HG02852 (cell line): ENCODE measurements at regions not wholly inside any gene's neighbourhood (a gene's known extent, or its start where the extent isn't known, plus 50 kb on each side); places are given as distances from the start of the nearest gene placed in this dataset.
A peak's percentile ranks its signal among the peaks of the same experiment; 100 is the strongest.
"Not testable (repeated sequence)": the region's sequence is repeated elsewhere in the genome, so short reads cannot be mapped to it uniquely, and the experiment has no call there.

ENCODE experiments used
- ATAC-seq: cut with Tn5 transposase; IDR thresholded peaks from one replicate; pipeline ENCODE4 v1.9.1; 2021; ENCODE audit warnings: mild to moderate bottlenecking, moderate library complexity; ENCODE audit not compliant: unreplicated experiment

- not testable (repeated sequence) for ATAC-seq
These were observed 64.5 kb downstream of the SLC30A10 start for GRCh38 chr1:219863816-219864215.

- ATAC-seq, result no peak
These were observed 66.0 kb downstream of the SLC30A10 start for GRCh38 chr1:219862366-219862765.

- ATAC-seq, result no peak
These were observed 69.4 kb downstream of the SLC30A10 start for GRCh38 chr1:219858980-219859379.

- no peak for ATAC-seq
These were observed 81.0 kb downstream of the SLC30A10 start for GRCh38 chr1:219847215-219847855.

GRCh38 chr1:219839595-219839994, 88.8 kb downstream of the SLC30A10 start:
- ATAC-seq, result not testable (repeated sequence)

- no peak for ATAC-seq
These were observed 90.4 kb downstream of the SLC30A10 start for GRCh38 chr1:219837994-219838294.

- ATAC-seq, result no peak
These were observed 90.9 kb downstream of the SLC30A10 start for GRCh38 chr1:219837274-219837993.

GRCh38 chr1:219834314-219834917, 93.9 kb downstream of the SLC30A10 start:
- ATAC-seq, result no peak

- ATAC-seq, result no peak
These were observed 95.0 kb downstream of the SLC30A10 start for GRCh38 chr1:219833214-219833815.

- ATAC-seq, result no peak
These were observed 102.1 kb downstream of the SLC30A10 start for GRCh38 chr1:219826290-219826689.

GRCh38 chr1:219825355-219825754, 103.0 kb downstream of the SLC30A10 start:
- no peak for ATAC-seq

GRCh38 chr1:219824338-219824737, 104.0 kb downstream of the SLC30A10 start:
- no peak for ATAC-seq

- no peak for ATAC-seq
These were observed 107.8 kb downstream of the SLC30A10 start for GRCh38 chr1:219820551-219820950.

- no peak for ATAC-seq
These were observed 110.4 kb downstream of the SLC30A10 start for GRCh38 chr1:219817914-219818313.

- ATAC-seq, result no peak
These were observed 115.1 kb downstream of the SLC30A10 start for GRCh38 chr1:219813294-219813693.

- peak; percentile 91 for ATAC-seq
These were observed 115.7 kb downstream of the SLC30A10 start for GRCh38 chr1:219812491-219813203.

- no peak for ATAC-seq
These were observed 116.3 kb downstream of the SLC30A10 start for GRCh38 chr1:219812086-219812485.

GRCh38 chr1:219810451-219810850, 117.9 kb downstream of the SLC30A10 start:
- no peak for ATAC-seq

- no peak for ATAC-seq
These were observed 119.6 kb downstream of the SLC30A10 start for GRCh38 chr1:219808790-219809189.

GRCh38 chr1:219806642-219807041, 121.7 kb downstream of the SLC30A10 start:
- ATAC-seq, result no peak

- ATAC-seq, result peak; percentile 56
These were observed 122.3 kb downstream of the SLC30A10 start for GRCh38 chr1:219806020-219806419.
